Bronchial epithelial cell (primary cell): ENCODE measurements at regions not wholly inside any gene's neighbourhood (a gene's known extent, or its start where the extent isn't known, plus 50 kb on each side); places are given as distances from the start of the nearest gene placed in this dataset.

Experiments used
- DNase-seq: peaks from one replicate; pipeline ENCODE4 v3.0.0-alpha.2; 2010; ENCODE audit warnings: low read depth
- FAIRE-seq: peaks from 2 replicates; lab custom pipeline; 2011; peaks lifted over from hg19 to GRCh38; lab: Jason Lieb, UNC
- H3K27me3 ChIP-seq: 2 replicates; pipeline ENCODE4 v1.5.1; 2011; ENCODE audit warnings: low read length; ENCODE audit not compliant: control insufficient read depth, insufficient read depth
- H3K36me3 ChIP-seq: 2 replicates; pipeline ENCODE4 v1.5.1; 2011; ENCODE audit warnings: low read length; ENCODE audit not compliant: control insufficient read depth, insufficient read depth
- H3K4me3 ChIP-seq: 2 replicates; pipeline ENCODE4 v1.5.1; 2011; ENCODE audit warnings: mild to moderate bottlenecking, low read depth, low read length, control low read depth
- CTCF ChIP-seq: IDR thresholded peaks from 2 replicates; pipeline ENCODE4 v1.5.1; 2011; ENCODE audit warnings: mild to moderate bottlenecking, moderate library complexity, low read length, control low read depth, inconsistent platforms; ENCODE audit not compliant: insufficient read depth, severe bottlenecking

DNA sequence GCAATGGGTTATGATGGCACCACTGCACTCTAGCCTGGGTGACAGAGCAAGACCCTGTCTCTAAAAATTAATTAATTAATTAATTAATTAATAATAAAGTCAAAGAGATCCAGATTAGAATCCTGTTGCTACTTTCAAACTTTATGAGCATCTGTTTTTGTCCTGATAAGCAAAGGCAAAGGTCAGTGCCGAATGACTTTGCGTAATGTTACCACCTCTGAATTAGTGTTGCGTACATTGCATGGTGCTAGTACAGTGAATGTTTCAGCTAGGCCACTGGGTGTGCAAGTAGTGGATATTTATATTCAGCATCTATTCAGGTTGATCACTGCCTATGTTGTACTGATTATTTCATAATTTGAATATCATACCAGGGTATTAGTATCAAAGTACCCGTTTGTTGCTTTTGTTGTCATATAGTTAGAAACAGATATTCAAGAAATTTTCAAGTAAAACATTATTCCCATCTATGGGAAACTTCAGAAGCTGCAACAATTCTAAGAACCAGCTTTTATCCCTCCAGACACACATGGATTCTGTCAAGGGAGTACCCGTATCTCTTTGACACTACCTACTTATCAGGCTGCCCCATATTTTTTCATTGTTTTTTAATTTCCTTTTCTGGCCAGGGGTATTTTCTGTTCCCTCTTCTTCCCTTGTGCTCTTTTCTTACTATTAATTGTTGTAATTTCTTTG, 127.1 kb upstream of the GRM7 start:
- no peaks in the 10 kb centered on the region for H3K36me3 ChIP-seq
- TF ChIP-seq CTCF, result no peak

DNA sequence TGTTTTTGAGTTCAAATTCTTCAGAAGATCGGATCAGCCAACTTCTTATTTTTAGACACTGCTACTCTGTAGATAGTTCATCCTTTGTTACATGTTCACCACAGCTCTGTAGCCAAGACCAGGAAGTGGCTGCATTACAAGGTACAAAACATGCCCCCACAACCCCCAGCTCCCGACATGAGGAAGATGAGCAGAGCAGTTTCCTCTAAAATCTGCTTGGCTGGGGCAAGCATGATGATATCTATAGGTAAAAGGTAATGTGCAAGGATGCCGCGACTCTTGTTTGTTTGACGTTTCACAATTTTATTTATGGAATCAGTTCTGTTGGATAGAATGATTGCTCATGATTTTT, 126.5 kb upstream of the GRM7 start:
- FAIRE-seq (no peak), DNase-seq (no peak)
- no peak overlapping the region for H3K4me3 ChIP-seq
- H3K36me3 ChIP-seq, result no peaks in the 10 kb centered on the region
- H3K27me3 ChIP-seq, result no peaks in the 10 kb centered on the region
- no peak for TF ChIP-seq CTCF

More for the DNA sequence above, 127.1 kb upstream of the GRM7 start:
- H3K4me3 ChIP-seq, result no peak overlapping the region
- no peaks in the 10 kb centered on the region for H3K27me3 ChIP-seq
- DNase-seq (no peak), FAIRE-seq (no peak)

DNA sequence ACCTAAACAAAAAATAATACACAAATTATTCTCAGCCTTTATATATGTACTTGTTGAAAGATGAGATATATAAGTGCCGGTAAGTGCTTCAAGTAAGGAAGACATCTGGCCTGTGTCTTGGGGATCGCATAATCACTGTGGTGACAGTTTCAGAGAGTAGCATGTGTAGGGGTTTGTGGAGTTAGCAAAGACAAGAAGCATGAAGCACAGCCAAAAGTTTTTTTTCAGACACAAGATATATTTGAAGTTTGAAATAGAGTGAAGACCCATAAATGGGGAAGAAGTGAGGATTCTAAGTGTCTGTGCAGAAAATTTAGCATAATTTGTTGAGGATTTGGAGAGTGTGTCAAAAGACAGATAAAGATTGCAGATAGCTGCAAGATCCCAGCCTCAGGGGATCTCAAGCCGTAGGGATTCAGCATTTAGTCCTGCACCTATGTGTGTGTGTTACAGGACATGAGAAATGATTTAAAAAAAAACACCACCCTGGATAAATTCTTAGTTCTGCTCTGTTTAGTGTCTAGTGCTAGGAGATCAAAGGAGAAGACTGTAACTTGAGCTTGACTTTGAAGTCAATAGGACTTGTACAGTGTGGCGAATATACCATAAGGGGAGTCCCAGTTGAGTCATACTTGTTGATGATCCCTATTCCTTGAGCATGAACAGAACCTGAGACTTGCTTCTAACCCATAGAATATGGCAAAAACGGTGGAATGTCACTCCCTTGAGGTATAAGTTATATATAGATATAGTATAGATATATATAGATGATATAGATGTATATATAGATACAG, 123.9 kb upstream of the GRM7 start:
- Histone ChIP-seq H3K4me3 (no peak overlapping the region), H3K27me3 (no peaks in the 10 kb centered on the region), H3K36me3 (no peaks in the 10 kb centered on the region)
- no peak for FAIRE-seq
- no peak for DNase-seq
- no peak for TF ChIP-seq CTCF

DNA sequence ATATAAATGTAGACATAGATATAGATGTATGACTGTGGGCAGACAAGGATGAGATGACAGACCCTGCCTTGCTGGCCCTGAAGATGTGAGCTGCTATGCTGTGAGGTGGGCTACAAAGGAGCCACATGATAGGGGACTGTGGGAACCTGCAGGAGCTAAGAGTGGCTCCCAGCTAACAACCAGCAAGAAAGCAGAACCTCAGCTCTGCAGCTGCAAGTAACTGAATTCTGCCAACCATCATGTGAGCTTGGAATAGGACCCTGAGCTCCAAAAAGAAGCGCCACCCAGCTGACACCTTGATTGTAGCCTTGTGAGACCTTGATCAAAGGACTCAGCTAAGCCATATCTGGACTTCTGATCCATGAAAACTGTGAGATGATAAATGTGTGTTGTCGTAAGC, 123.3 kb upstream of the GRM7 start:
- DNase-seq (no peak), FAIRE-seq (no peak)
- TF ChIP-seq CTCF, result no peak
- Histone ChIP-seq H3K4me3 (no peak overlapping the region), H3K36me3 (no peaks in the 10 kb centered on the region), H3K27me3 (no peaks in the 10 kb centered on the region)

GRCh38 chr3:6739288-6739687, 121.6 kb upstream of the GRM7 start:
- no peak for TF ChIP-seq CTCF
- DNase-seq (no peak), FAIRE-seq (no peak)
- no peaks in the 10 kb centered on the region for H3K36me3 ChIP-seq
- no peak overlapping the region for H3K4me3 ChIP-seq
- H3K27me3 ChIP-seq, result no peaks in the 10 kb centered on the region
